ENCODE measurements at regions not wholly inside any gene's neighbourhood (a gene's known extent, or its start where the extent isn't known, plus 50 kb on each side); places are given as distances from the start of the nearest gene placed in this dataset.

DNA sequence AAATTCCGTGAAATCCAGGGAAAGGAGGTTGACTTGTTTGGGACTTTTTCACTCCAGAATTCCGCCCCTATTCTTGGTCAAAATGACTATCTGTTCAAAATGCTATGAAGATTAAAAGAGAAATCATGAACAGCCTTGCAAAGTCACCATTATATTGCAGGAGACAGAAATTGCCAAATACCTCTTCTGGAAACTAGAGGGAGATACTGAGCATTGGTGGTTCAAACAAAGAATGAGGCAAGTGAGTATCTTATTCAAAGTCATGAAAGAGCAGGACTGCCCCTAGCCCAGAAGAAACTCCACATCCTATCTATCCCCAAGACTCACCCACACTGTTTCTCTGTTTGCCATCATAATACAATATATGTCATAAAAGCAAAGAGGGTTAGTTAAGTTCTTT lies 862.3 kb upstream of the POU3F3 start:
- DNase-seq: no peak
- TF ChIP-seq CTCF (IDR thresholded peaks at IDR 0.05; ENCODE audit: low read depth, low read length): no peak

DNA sequence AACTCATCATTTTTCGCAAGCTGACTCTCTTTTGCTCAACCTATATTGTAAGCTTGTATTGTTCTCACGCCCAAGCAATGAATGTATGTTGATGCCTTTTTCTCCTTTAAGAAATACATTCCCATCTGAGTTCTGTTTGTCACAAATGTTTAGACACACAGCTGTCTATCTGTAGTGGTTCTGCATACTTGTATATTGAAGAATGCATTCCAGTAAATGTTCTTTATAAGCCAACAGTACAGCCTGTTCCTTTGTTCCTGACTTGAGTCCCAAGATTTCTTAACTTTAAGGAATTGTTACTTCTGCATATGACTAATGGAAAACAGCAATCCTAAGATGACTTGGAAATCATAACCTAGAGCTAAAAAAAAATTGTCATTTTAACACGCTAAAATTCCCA lies 849.1 kb upstream of the POU3F3 start:
- no peak for DNase-seq
- Histone ChIP-seq H3K27ac (no peak overlapping the region), H3K4me3 (ENCODE audit: low read depth, low read length) (no peak overlapping the region), H3K27me3 (ENCODE audit: insufficient read depth, low read depth, severe bottlenecking) (peaks cover 25% of the 10 kb centered on the region), H3K36me3 (no peaks in the 10 kb centered on the region), H3K9me3 (ENCODE audit: severe bottlenecking) (no peaks in the 10 kb centered on the region)
- no peak for TF ChIP-seq CTCF (IDR thresholded peaks at IDR 0.05; ENCODE audit: low read depth, low read length)

More for the DNA sequence above, 862.3 kb upstream of the POU3F3 start:
- H3K27me3 ChIP-seq (ENCODE audit: insufficient read depth, low read depth, severe bottlenecking): peaks cover 26% of the 10 kb centered on the region
- no peaks in the 10 kb centered on the region for H3K9me3 ChIP-seq (ENCODE audit: severe bottlenecking)
- H3K36me3 ChIP-seq: no peaks in the 10 kb centered on the region
- H3K4me3 ChIP-seq (ENCODE audit: low read depth, low read length): no peak overlapping the region
- H3K27ac ChIP-seq: no peak overlapping the region

DNA sequence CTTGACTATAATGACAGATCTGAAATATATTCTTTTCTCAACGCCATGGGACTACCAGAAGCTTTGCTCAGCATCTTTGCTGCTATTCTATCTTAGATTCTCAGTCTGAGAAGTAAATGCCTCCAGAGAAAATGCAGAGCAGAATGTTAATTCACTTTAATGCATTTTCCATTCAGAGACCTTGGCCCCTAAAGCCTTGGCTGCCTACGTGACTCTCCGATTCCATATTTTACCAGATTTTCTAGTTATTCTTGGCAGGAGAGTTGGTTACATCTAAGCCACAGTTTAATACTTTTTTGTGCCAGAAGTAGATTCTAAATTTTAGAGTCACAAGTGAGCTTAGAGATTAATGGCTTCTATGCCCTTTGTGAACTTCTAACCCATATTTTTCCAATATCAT lies 837.1 kb upstream of the POU3F3 start:
- Histone ChIP-seq H3K27me3 (ENCODE audit: insufficient read depth, low read depth, severe bottlenecking) (peaks cover 18% of the 10 kb centered on the region), H3K9me3 (ENCODE audit: severe bottlenecking) (no peaks in the 10 kb centered on the region), H3K27ac (no peak overlapping the region), H3K4me3 (ENCODE audit: low read depth, low read length) (no peak overlapping the region), H3K36me3 (no peaks in the 10 kb centered on the region)
- DNase-seq: no peak
- TF ChIP-seq CTCF (IDR thresholded peaks at IDR 0.05; ENCODE audit: low read depth, low read length): no peak

DNA sequence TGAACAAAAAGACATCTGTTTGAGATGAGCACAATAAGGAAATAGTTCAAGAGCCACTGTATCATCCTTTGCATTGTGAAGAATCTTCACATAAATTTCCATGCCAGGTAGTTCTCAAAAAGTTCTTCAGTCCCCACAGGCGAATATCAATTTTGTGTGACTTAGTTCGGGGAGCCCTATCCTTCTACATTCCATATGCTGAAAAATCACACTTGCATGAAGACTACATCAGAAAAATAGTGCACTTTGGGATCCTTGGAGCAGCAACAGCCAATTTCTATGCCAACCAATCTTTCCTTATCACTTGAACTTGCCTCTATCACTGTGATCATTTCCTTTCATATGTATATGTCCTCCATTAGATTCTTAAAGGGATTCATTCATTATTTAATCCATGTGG lies 830.6 kb upstream of the POU3F3 start:
- Histone ChIP-seq H3K27ac (no peak overlapping the region), H3K4me3 (ENCODE audit: low read depth, low read length) (no peak overlapping the region), H3K36me3 (no peaks in the 10 kb centered on the region), H3K9me3 (ENCODE audit: severe bottlenecking) (no peaks in the 10 kb centered on the region), H3K27me3 (ENCODE audit: insufficient read depth, low read depth, severe bottlenecking) (peaks cover 47% of the 10 kb centered on the region)
- no peak for TF ChIP-seq CTCF (IDR thresholded peaks at IDR 0.05; ENCODE audit: low read depth, low read length)
- DNase-seq: no peak

GRCh38 chr2:104023765-104024164 lies 830.1 kb upstream of the POU3F3 start:
- Histone ChIP-seq H3K4me3 (ENCODE audit: low read depth, low read length) (no peak overlapping the region), H3K36me3 (no peaks in the 10 kb centered on the region), H3K9me3 (ENCODE audit: severe bottlenecking) (no peaks in the 10 kb centered on the region), H3K27ac (no peak overlapping the region), H3K27me3 (ENCODE audit: insufficient read depth, low read depth, severe bottlenecking) (peaks cover 48% of the 10 kb centered on the region)
- TF ChIP-seq CTCF (IDR thresholded peaks at IDR 0.05; ENCODE audit: low read depth, low read length): no peak
- no peak for DNase-seq

- H3K27me3 ChIP-seq (ENCODE audit: insufficient read depth, low read depth, severe bottlenecking): peaks cover 57% of the 10 kb centered on the region
- H3K4me3 ChIP-seq (ENCODE audit: low read depth, low read length): no peak overlapping the region
- no peak for DNase-seq
- H3K36me3 ChIP-seq: no peaks in the 10 kb centered on the region
- TF ChIP-seq CTCF (IDR thresholded peaks at IDR 0.05; ENCODE audit: low read depth, low read length): no peak
- H3K27ac ChIP-seq: no peak overlapping the region
- H3K9me3 ChIP-seq (ENCODE audit: severe bottlenecking): no peaks in the 10 kb centered on the region
Observed at GRCh38 chr2:104025295-104025694, 828.6 kb upstream of the POU3F3 start.
